NB4 (cell line): ENCODE measurements at regions not wholly inside any gene's neighbourhood (a gene's known extent, or its start where the extent isn't known, plus 50 kb on each side); places are given as distances from the start of the nearest gene placed in this dataset.

ENCODE experiments used
- MYC ChIP-seq: IDR thresholded peaks from 2 replicates; pipeline ENCODE4 v1.6.1; 2011; ENCODE audit warnings: low read depth, low read length
- POLR2A ChIP-seq: IDR thresholded peaks from 2 replicates; pipeline ENCODE4 v1.6.1; 2011; ENCODE audit warnings: mild to moderate bottlenecking; ENCODE audit not compliant: insufficient read length; ENCODE audit errors: extremely low read depth
- TF ChIP-seq, protein P1 (sequence below): IDR thresholded peaks from one replicate; pipeline ENCODE4 v1.5.1; 2012; ENCODE audit warnings: low read depth, low read length
- TF ChIP-seq, protein P2 (sequence below): IDR thresholded peaks from 2 replicates; pipeline ENCODE4 v1.6.1; 2011; ENCODE audit warnings: low read depth, low read length

- TF ChIP-seq, protein P1, sequence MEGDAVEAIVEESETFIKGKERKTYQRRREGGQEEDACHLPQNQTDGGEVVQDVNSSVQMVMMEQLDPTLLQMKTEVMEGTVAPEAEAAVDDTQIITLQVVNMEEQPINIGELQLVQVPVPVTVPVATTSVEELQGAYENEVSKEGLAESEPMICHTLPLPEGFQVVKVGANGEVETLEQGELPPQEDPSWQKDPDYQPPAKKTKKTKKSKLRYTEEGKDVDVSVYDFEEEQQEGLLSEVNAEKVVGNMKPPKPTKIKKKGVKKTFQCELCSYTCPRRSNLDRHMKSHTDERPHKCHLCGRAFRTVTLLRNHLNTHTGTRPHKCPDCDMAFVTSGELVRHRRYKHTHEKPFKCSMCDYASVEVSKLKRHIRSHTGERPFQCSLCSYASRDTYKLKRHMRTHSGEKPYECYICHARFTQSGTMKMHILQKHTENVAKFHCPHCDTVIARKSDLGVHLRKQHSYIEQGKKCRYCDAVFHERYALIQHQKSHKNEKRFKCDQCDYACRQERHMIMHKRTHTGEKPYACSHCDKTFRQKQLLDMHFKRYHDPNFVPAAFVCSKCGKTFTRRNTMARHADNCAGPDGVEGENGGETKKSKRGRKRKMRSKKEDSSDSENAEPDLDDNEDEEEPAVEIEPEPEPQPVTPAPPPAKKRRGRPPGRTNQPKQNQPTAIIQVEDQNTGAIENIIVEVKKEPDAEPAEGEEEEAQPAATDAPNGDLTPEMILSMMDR, result no peak
- no peak for TF ChIP-seq POLR2A
- TF ChIP-seq, protein P2, sequence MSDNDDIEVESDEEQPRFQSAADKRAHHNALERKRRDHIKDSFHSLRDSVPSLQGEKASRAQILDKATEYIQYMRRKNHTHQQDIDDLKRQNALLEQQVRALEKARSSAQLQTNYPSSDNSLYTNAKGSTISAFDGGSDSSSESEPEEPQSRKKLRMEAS, result no peak
- no peak for TF ChIP-seq MYC
Observed at GRCh38 chr4:155481150-155481549, 104.4 kb upstream of the MAP9 start.
